ENCODE measurements at regions not wholly inside any gene's neighbourhood (a gene's known extent, or its start where the extent isn't known, plus 50 kb on each side); places are given as distances from the start of the nearest gene placed in this dataset.

- Histone ChIP-seq H3K4me1 (ENCODE audit: insufficient read depth, low read length) (peaks cover 15% of the 10 kb centered on the region), H3K4me3 (ENCODE audit: low read length) (no peak overlapping the region), H3K27me3 (ENCODE audit: insufficient read depth, low read length) (no peaks in the 10 kb centered on the region), H2AFZ (ENCODE audit: low read depth, low read length) (no peak overlapping the region), H3K36me3 (ENCODE audit: insufficient read depth, low read length) (no peaks in the 10 kb centered on the region), H3K9me3 (ENCODE audit: low read length) (no peaks in the 10 kb centered on the region)
These were observed 915.9 kb downstream of the PDHA2 start for GRCh38 chr4:96755569-96756484.

- no peak overlapping the region for H3K4me3 ChIP-seq (ENCODE audit: low read length)
- H3K36me3 ChIP-seq (ENCODE audit: insufficient read depth, low read length) = no peaks in the 10 kb centered on the region
- H3K9me3 ChIP-seq (ENCODE audit: low read length) = no peaks in the 10 kb centered on the region
- no peaks in the 10 kb centered on the region for H3K27me3 ChIP-seq (ENCODE audit: insufficient read depth, low read length)
- H3K4me1 ChIP-seq (ENCODE audit: insufficient read depth, low read length) = peaks cover 15% of the 10 kb centered on the region
- H2AFZ ChIP-seq (ENCODE audit: low read depth, low read length) = no peak overlapping the region
These were observed 916.7 kb downstream of the PDHA2 start for GRCh38 chr4:96756584-96756983.

- no peaks in the 10 kb centered on the region for H3K4me1 ChIP-seq (ENCODE audit: insufficient read depth, low read length)
- H3K36me3 ChIP-seq (ENCODE audit: insufficient read depth, low read length) = no peaks in the 10 kb centered on the region
- H3K9me3 ChIP-seq (ENCODE audit: low read length) = no peaks in the 10 kb centered on the region
- no peak overlapping the region for H2AFZ ChIP-seq (ENCODE audit: low read depth, low read length)
- H3K4me3 ChIP-seq (ENCODE audit: low read length) = no peak overlapping the region
- no peaks in the 10 kb centered on the region for H3K27me3 ChIP-seq (ENCODE audit: insufficient read depth, low read length)
These were observed 923.7 kb downstream of the PDHA2 start for GRCh38 chr4:96763546-96763945.

- H3K9me3 ChIP-seq (ENCODE audit: low read length) = no peaks in the 10 kb centered on the region
- H3K27me3 ChIP-seq (ENCODE audit: insufficient read depth, low read length) = no peaks in the 10 kb centered on the region
- H3K4me1 ChIP-seq (ENCODE audit: insufficient read depth, low read length) = no peaks in the 10 kb centered on the region
- H3K36me3 ChIP-seq (ENCODE audit: insufficient read depth, low read length) = no peaks in the 10 kb centered on the region
- H3K4me3 ChIP-seq (ENCODE audit: low read length) = no peak overlapping the region
- H2AFZ ChIP-seq (ENCODE audit: low read depth, low read length) = no peak overlapping the region
These were observed 926.5 kb downstream of the PDHA2 start for GRCh38 chr4:96766359-96766758.

GRCh38 chr4:96767815-96768480 is 928.1 kb downstream of the PDHA2 start:
- Histone ChIP-seq H3K27me3 (ENCODE audit: insufficient read depth, low read length) (no peaks in the 10 kb centered on the region), H3K36me3 (ENCODE audit: insufficient read depth, low read length) (no peaks in the 10 kb centered on the region), H3K4me1 (ENCODE audit: insufficient read depth, low read length) (no peaks in the 10 kb centered on the region), H3K9me3 (ENCODE audit: low read length) (no peaks in the 10 kb centered on the region), H2AFZ (ENCODE audit: low read depth, low read length) (no peak overlapping the region), H3K4me3 (ENCODE audit: low read length) (no peak overlapping the region)

- no peaks in the 10 kb centered on the region for H3K9me3 ChIP-seq (ENCODE audit: low read length)
These were observed 935.6 kb downstream of the PDHA2 start for GRCh38 chr4:96775501-96775900.

GRCh38 chr4:96776920-96777527 is 937.1 kb downstream of the PDHA2 start:
- Histone ChIP-seq H3K4me1 (ENCODE audit: insufficient read depth, low read length) (no peaks in the 10 kb centered on the region), H3K36me3 (ENCODE audit: insufficient read depth, low read length) (no peaks in the 10 kb centered on the region), H3K9me3 (ENCODE audit: low read length) (no peaks in the 10 kb centered on the region), H2AFZ (ENCODE audit: low read depth, low read length) (no peak overlapping the region), H3K27me3 (ENCODE audit: insufficient read depth, low read length) (no peaks in the 10 kb centered on the region), H3K4me3 (ENCODE audit: low read length) (no peak overlapping the region)

More at GRCh38 chr4:96775501-96775900, 935.6 kb downstream of the PDHA2 start:
- Histone ChIP-seq H3K27me3 (ENCODE audit: insufficient read depth, low read length) (no peaks in the 10 kb centered on the region), H3K36me3 (ENCODE audit: insufficient read depth, low read length) (no peaks in the 10 kb centered on the region), H3K4me3 (ENCODE audit: low read length) (no peak overlapping the region), H3K4me1 (ENCODE audit: insufficient read depth, low read length) (no peaks in the 10 kb centered on the region), H2AFZ (ENCODE audit: low read depth, low read length) (no peak overlapping the region)

GRCh38 chr4:96784336-96784735 is 944.4 kb downstream of the PDHA2 start:
- H3K4me1 ChIP-seq (ENCODE audit: insufficient read depth, low read length) = no peaks in the 10 kb centered on the region
- no peak overlapping the region for H2AFZ ChIP-seq (ENCODE audit: low read depth, low read length)
- H3K9me3 ChIP-seq (ENCODE audit: low read length) = no peaks in the 10 kb centered on the region
- no peaks in the 10 kb centered on the region for H3K36me3 ChIP-seq (ENCODE audit: insufficient read depth, low read length)
- H3K27me3 ChIP-seq (ENCODE audit: insufficient read depth, low read length) = no peaks in the 10 kb centered on the region
- H3K4me3 ChIP-seq (ENCODE audit: low read length) = no peak overlapping the region

- Histone ChIP-seq H3K36me3 (ENCODE audit: insufficient read depth, low read length) (no peaks in the 10 kb centered on the region), H3K4me3 (ENCODE audit: low read length) (no peak overlapping the region), H3K27me3 (ENCODE audit: insufficient read depth, low read length) (no peaks in the 10 kb centered on the region), H2AFZ (ENCODE audit: low read depth, low read length) (no peak overlapping the region), H3K4me1 (ENCODE audit: insufficient read depth, low read length) (no peaks in the 10 kb centered on the region), H3K9me3 (ENCODE audit: low read length) (no peaks in the 10 kb centered on the region)
These were observed 946.4 kb downstream of the PDHA2 start for GRCh38 chr4:96786306-96786705.

GRCh38 chr4:96787766-96788165 is 947.9 kb downstream of the PDHA2 start:
- no peak overlapping the region for H3K4me3 ChIP-seq (ENCODE audit: low read length)
- no peaks in the 10 kb centered on the region for H3K4me1 ChIP-seq (ENCODE audit: insufficient read depth, low read length)
- H3K36me3 ChIP-seq (ENCODE audit: insufficient read depth, low read length) = no peaks in the 10 kb centered on the region
- H3K27me3 ChIP-seq (ENCODE audit: insufficient read depth, low read length) = no peaks in the 10 kb centered on the region
- no peaks in the 10 kb centered on the region for H3K9me3 ChIP-seq (ENCODE audit: low read length)
- H2AFZ ChIP-seq (ENCODE audit: low read depth, low read length) = no peak overlapping the region

GRCh38 chr4:96809563-96809962 is 969.7 kb downstream of the PDHA2 start:
- Histone ChIP-seq H3K36me3 (ENCODE audit: insufficient read depth, low read length) (no peaks in the 10 kb centered on the region), H3K4me1 (ENCODE audit: insufficient read depth, low read length) (no peaks in the 10 kb centered on the region), H2AFZ (ENCODE audit: low read depth, low read length) (no peak overlapping the region), H3K9me3 (ENCODE audit: low read length) (no peaks in the 10 kb centered on the region), H3K27me3 (ENCODE audit: insufficient read depth, low read length) (no peaks in the 10 kb centered on the region), H3K4me3 (ENCODE audit: low read length) (no peak overlapping the region)

GRCh38 chr4:96827086-96827485 is 987.2 kb downstream of the PDHA2 start:
- Histone ChIP-seq H2AFZ (ENCODE audit: low read depth, low read length) (no peak overlapping the region), H3K27me3 (ENCODE audit: insufficient read depth, low read length) (no peaks in the 10 kb centered on the region), H3K9me3 (ENCODE audit: low read length) (no peaks in the 10 kb centered on the region), H3K4me1 (ENCODE audit: insufficient read depth, low read length) (peaks cover 4% of the 10 kb centered on the region), H3K4me3 (ENCODE audit: low read length) (no peak overlapping the region), H3K36me3 (ENCODE audit: insufficient read depth, low read length) (no peaks in the 10 kb centered on the region)

- H3K4me3 ChIP-seq (ENCODE audit: low read length) = no peak overlapping the region
- H3K36me3 ChIP-seq (ENCODE audit: insufficient read depth, low read length) = no peaks in the 10 kb centered on the region
- no peaks in the 10 kb centered on the region for H3K4me1 ChIP-seq (ENCODE audit: insufficient read depth, low read length)
- H3K27me3 ChIP-seq (ENCODE audit: insufficient read depth, low read length) = no peaks in the 10 kb centered on the region
- no peaks in the 10 kb centered on the region for H3K9me3 ChIP-seq (ENCODE audit: low read length)
- no peak overlapping the region for H2AFZ ChIP-seq (ENCODE audit: low read depth, low read length)
These were observed 993.9 kb downstream of the PDHA2 start for GRCh38 chr4:96833831-96834230.

Data from neuron (in vitro differentiated cells).